Colonic mucosa (tissue), 4 donors: ENCODE measurements at regions not wholly inside any gene's neighbourhood (a gene's known extent, or its start where the extent isn't known, plus 50 kb on each side); places are given as distances from the start of the nearest gene placed in this dataset.

Experiments
- DNase-seq: peaks from one replicate; pipeline ENCODE4 v3.0.0-alpha.2; 2020
- H3K27ac ChIP-seq: fragments of 200-600 bp; one replicate; pipeline ENCODE4 v1.8.0; 2021
- H3K27me3 ChIP-seq: fragments of 200-600 bp; one replicate; pipeline ENCODE4 v1.8.0; 2021
- H3K36me3 ChIP-seq: fragments of 200-600 bp; one replicate; pipeline ENCODE4 v1.8.0; 2021
- H3K4me1 ChIP-seq: fragments of 200-600 bp; one replicate; pipeline ENCODE4 v1.8.0; 2021; ENCODE audit warnings: mild to moderate bottlenecking
- H3K4me3 ChIP-seq: fragments of 200-600 bp; one replicate; pipeline ENCODE4 v1.8.0; 2021
- H3K9ac ChIP-seq, 2 donors: one replicate each; pipeline ENCODE4 v1.7.0; 2013; ENCODE audit warnings: control low read depth in 2 of 2, low read depth in 2 of 2, low read length in 2 of 2
- H3K9me3 ChIP-seq: fragments of 200-600 bp; one replicate; pipeline ENCODE4 v1.8.0; 2021
- intact Hi-C: fragments of 100-400 bp; cut with DNase I; formaldehyde crosslinking; loops from one replicate; pipeline ENCODE4 v1.14.1; 2022
- TF ChIP-seq, protein P1 (sequence below): fragments of 200-600 bp; IDR thresholded peaks from one replicate; pipeline ENCODE4 v1.8.0; 2022; ENCODE audit warnings: antibody characterized with exemption, mild to moderate bottlenecking
- donor health status: healthy.
- donor health status: DM: no; HTN: no; CAD: no.
- donor health status: DM: no; HTN: no; CAD: no.

DNA sequence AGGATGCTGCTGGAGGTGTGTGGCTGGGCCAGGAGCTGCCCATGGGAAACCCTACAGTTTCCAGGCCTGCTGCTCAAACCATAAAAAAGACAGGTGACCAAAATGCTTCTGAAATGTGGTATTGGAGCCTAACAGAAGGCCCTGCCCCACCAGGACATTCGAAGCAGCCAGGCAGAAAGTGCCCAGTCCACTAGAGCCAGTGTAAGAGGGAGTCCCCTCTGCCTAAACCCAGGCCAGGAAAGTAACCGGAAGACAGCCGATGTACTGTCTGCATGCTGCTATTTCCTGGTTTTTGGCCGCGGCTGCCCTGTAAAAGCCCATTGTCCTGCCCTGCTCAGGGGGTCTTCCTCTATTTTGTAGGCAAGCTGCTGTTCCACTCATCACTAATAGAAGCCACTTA is 150.7 kb upstream of the IRX2 start:
- TF ChIP-seq, protein P1, sequence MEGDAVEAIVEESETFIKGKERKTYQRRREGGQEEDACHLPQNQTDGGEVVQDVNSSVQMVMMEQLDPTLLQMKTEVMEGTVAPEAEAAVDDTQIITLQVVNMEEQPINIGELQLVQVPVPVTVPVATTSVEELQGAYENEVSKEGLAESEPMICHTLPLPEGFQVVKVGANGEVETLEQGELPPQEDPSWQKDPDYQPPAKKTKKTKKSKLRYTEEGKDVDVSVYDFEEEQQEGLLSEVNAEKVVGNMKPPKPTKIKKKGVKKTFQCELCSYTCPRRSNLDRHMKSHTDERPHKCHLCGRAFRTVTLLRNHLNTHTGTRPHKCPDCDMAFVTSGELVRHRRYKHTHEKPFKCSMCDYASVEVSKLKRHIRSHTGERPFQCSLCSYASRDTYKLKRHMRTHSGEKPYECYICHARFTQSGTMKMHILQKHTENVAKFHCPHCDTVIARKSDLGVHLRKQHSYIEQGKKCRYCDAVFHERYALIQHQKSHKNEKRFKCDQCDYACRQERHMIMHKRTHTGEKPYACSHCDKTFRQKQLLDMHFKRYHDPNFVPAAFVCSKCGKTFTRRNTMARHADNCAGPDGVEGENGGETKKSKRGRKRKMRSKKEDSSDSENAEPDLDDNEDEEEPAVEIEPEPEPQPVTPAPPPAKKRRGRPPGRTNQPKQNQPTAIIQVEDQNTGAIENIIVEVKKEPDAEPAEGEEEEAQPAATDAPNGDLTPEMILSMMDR: no peak
- Histone ChIP-seq H3K27me3 (no peaks in the 10 kb centered on the region), H3K4me3 (no peak overlapping the region), H3K9me3 (no peaks in the 10 kb centered on the region), H3K9ac (no peak overlapping the region), H3K36me3 (no peaks in the 10 kb centered on the region), H3K4me1 (no peaks in the 10 kb centered on the region), H3K27ac (no peak overlapping the region)
- DNase-seq: no peak
- intact Hi-C loops: no loop called here

DNA sequence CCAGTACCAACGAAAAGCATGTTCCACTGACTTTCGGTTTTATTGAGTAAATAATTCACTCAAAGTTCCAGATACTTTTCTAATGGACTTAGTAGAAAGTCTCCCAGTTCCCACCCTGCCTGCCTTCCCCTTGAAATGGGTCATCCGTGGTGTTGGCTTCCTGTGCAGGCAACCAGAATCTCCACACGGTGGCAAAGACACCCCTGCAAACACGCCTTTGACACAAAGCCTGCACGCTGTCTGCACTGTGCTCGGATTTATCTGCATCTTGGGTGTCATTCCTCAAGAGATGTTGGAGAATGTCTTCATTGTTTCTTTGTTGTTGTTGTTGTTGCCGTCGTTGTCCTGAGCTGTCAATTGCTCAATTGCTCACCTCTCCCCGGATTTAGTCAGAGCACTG is 150.0 kb upstream of the IRX2 start:
- DNase-seq: no peak
- no peak overlapping the region for H3K27ac ChIP-seq
- no peaks in the 10 kb centered on the region for H3K9me3 ChIP-seq
- no peak overlapping the region for H3K9ac ChIP-seq
- H3K4me1 ChIP-seq: no peaks in the 10 kb centered on the region
- no peaks in the 10 kb centered on the region for H3K27me3 ChIP-seq
- no peaks in the 10 kb centered on the region for H3K36me3 ChIP-seq
- intact Hi-C loops: no loop called here
- TF ChIP-seq, protein P1: no peak
- no peak overlapping the region for H3K4me3 ChIP-seq

DNA sequence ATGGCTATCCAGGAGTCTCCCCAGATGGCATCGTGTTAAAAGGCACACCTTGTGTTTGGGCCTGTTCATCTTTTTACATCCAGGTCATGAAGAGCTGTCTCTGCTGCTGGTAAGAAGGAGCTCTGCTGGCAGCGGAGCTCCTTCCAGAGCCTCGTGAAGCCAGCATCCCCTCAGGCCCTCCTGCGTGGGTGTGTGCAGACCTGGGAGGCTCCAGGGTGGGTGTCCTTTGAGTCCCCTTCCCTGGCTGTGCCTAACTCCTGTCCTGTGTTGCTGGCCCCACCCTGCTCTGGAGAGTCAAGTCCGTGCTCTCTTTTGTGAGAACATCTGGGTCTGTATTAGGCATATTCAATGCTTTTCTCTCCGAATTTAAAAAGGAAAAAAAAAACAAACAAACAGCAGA is 149.6 kb upstream of the IRX2 start:
- no peak overlapping the region for H3K9ac ChIP-seq
- no peaks in the 10 kb centered on the region for H3K4me1 ChIP-seq
- H3K9me3 ChIP-seq: no peaks in the 10 kb centered on the region
- intact Hi-C loops: no loop called here
- no peak overlapping the region for H3K4me3 ChIP-seq
- DNase-seq: no peak
- H3K27me3 ChIP-seq: no peaks in the 10 kb centered on the region
- no peak overlapping the region for H3K27ac ChIP-seq
- TF ChIP-seq, protein P1: no peak
- H3K36me3 ChIP-seq: no peaks in the 10 kb centered on the region

DNA sequence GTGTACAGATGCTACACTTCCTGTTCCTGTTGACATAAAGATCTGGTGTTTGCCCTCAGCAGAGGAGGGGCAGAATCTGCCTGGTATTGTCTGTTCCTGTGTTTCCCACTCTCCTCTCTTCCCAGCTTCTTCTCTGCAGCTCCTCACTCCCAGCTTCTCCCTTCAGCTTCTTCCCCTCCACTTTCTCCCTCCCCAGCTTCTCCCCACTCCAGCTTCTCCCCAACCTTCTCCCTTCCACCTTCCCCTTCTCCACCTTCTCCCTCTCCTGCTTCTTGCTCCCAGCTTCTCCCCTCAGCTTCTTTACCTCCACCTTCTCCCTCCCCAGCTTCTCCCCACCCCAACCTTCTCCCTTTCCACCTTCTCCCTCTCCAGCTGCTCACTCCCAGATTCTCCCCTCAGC is 148.9 kb upstream of the IRX2 start:
- Histone ChIP-seq H3K9ac (no peak overlapping the region), H3K36me3 (no peaks in the 10 kb centered on the region), H3K9me3 (no peaks in the 10 kb centered on the region), H3K4me3 (no peak overlapping the region), H3K27ac (no peak overlapping the region), H3K4me1 (no peaks in the 10 kb centered on the region), H3K27me3 (no peaks in the 10 kb centered on the region)
- intact Hi-C loops: no loop called here
- no peak for DNase-seq
- TF ChIP-seq, protein P1: no peak

DNA sequence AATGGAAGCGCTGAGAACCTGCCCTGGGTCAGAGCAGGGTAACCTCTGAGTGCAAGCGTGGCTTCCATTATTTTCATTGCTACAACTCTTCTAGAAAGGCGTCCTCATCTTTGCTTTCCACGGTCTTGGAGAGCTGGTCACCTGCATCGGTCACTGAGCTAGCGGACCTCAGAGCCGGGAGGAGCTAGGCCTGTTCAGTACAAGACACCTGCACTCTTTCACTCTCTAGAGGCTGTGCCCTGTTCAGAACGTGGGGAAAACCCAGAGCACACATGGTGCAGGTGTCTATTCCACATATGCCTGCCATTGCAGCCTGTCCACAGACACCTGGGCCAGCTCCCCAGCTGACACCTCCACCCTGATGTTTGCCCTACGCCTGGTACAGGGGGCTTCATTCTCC is 147.8 kb upstream of the IRX2 start:
- Histone ChIP-seq H3K27me3 (no peaks in the 10 kb centered on the region), H3K4me3 (no peak overlapping the region), H3K27ac (no peak overlapping the region), H3K4me1 (no peaks in the 10 kb centered on the region), H3K9me3 (no peaks in the 10 kb centered on the region), H3K9ac (no peak overlapping the region), H3K36me3 (no peaks in the 10 kb centered on the region)
- TF ChIP-seq, protein P1: no peak
- DNase-seq: no peak
- intact Hi-C loops: no loop called here

DNA sequence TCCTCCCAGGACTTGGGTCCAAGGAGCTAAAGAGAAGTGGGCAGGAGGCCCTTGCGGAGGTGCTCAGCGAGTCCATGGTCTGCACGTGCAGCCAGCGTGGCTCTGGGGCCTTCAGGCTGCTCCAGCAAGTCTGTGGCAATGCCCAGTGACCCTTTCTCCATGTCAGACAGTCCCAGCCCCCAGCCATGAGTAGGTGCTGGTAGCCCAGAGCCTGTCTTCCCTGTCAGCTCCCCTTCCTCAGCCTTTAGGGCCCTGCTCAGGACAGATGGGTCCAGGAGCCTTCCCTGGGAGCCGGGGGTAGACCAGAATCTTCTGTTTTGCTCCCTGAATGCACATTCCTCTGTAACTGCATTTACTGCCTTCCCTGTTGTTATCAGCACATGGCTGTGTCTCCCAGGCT is 147.2 kb upstream of the IRX2 start:
- TF ChIP-seq, protein P1: no peak
- Histone ChIP-seq H3K9ac (no peak overlapping the region), H3K4me1 (no peaks in the 10 kb centered on the region), H3K36me3 (no peaks in the 10 kb centered on the region), H3K27me3 (no peaks in the 10 kb centered on the region), H3K9me3 (no peaks in the 10 kb centered on the region), H3K27ac (no peak overlapping the region), H3K4me3 (no peak overlapping the region)
- intact Hi-C loops: no loop called here
- no peak for DNase-seq
